Heart left ventricle (tissue), 13 donors: ENCODE measurements at regions not wholly inside any gene's neighbourhood (a gene's known extent, or its start where the extent isn't known, plus 50 kb on each side); places are given as distances from the start of the nearest gene placed in this dataset.

ENCODE experiments used
- POLR2A ChIP-seq, 2 donors: fragments of 450-650 bp; IDR thresholded peaks; one replicate each; pipeline ENCODE4 v1.6.1; 2017; ENCODE audit warnings: antibody characterized with exemption in 2 of 2, mild to moderate bottlenecking in 2 of 2, moderate library complexity in 2 of 2
- TF ChIP-seq, protein P1 (sequence below), 12 donors: fragments of 200-600 bp; sonication (generic) in 4 of 12; IDR thresholded peaks; one replicate each; pipeline versions ENCODE4 v1.5.0 to v1.8.0; 2018 to 2022; ENCODE audit warnings: antibody characterized with exemption in 12 of 12, mild to moderate bottlenecking in 5 of 12
- donor health status: ischemic (EF 13 %, LVEDD 7.1; RV severe dilation, severe dysfunction).
- donor health status: DM: no; HTN: yes; CAD: no.
- donor health status: DM: no; HTN: no; CAD: no.
- donor health status: ischemic (EF 25% LVEDD 6.9; RV normal size, moderate dysfunction).
- donor health status: ischemic (EF 25% LVEDD 5.7; RV mildly dilated, moderate dysfunction).
- donor health status: ischemic (EF 35%, LVEDD 5.7; RV mildly dilated, moderate dysfunction).
- donor health status: nonischemic (EF 11% LVEDD 7.7; RV severe dilation, severe dysfunction).
- donor health status: DM: yes; HTN: yes; CAD: no.
- donor health status: PGD.
- donor health status: ischemic (EF 29% LVEDD 5.4; RV normal size, mild dysfunction).
- donor health status: nonischemic (EF 23%, LVEDD 6.1; RV moderate dilation, normal function).

DNA sequence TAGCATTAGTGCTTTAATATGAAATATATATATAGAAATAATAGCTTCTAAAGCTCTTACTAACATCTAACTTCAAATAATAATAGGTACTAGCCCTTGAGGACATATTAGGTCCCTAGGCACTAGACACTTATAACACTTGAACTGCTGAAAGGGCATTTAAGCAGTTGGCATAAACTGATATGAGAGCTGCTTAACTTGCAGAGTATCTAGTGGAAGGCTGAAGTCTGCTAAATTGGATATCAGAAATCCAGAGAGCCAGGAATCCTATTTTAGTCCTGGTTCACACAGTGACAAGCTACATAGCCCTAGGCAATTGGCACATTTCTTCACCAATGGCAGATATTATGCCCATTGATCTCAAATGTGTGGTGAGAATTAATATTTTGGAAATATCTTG lies 326.9 kb upstream of the UBE2E3 start:
- TF ChIP-seq, protein P1, sequence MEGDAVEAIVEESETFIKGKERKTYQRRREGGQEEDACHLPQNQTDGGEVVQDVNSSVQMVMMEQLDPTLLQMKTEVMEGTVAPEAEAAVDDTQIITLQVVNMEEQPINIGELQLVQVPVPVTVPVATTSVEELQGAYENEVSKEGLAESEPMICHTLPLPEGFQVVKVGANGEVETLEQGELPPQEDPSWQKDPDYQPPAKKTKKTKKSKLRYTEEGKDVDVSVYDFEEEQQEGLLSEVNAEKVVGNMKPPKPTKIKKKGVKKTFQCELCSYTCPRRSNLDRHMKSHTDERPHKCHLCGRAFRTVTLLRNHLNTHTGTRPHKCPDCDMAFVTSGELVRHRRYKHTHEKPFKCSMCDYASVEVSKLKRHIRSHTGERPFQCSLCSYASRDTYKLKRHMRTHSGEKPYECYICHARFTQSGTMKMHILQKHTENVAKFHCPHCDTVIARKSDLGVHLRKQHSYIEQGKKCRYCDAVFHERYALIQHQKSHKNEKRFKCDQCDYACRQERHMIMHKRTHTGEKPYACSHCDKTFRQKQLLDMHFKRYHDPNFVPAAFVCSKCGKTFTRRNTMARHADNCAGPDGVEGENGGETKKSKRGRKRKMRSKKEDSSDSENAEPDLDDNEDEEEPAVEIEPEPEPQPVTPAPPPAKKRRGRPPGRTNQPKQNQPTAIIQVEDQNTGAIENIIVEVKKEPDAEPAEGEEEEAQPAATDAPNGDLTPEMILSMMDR (IDR thresholded peaks at IDR 0.05) = no peak
- TF ChIP-seq POLR2A (IDR thresholded peaks at IDR 0.05) = no peak
